ENCODE measurements at regions not wholly inside any gene's neighbourhood (a gene's known extent, or its start where the extent isn't known, plus 50 kb on each side); places are given as distances from the start of the nearest gene placed in this dataset.

- no peaks in the 10 kb centered on the region for H3K27me3 ChIP-seq (ENCODE audit: control insufficient read depth, insufficient read depth, low read length)
- no peaks in the 10 kb centered on the region for H3K36me3 ChIP-seq (ENCODE audit: control insufficient read depth, insufficient read depth, low read length)
- DNase-seq (ENCODE audit: low read depth), result no peak
- no peak for TF ChIP-seq CTCF (IDR thresholded peaks at IDR 0.05; ENCODE audit: insufficient read depth, low read length, poor library complexity, severe bottlenecking)
- H3K4me3 ChIP-seq (ENCODE audit: low read depth, low read length), result no peak overlapping the region
Observed at GRCh38 chr4:83192634-83193033, 78.1 kb upstream of the PLAC8 start.

GRCh38 chr4:83191026-83191425 lies 76.5 kb upstream of the PLAC8 start:
- no peak for TF ChIP-seq CTCF (IDR thresholded peaks at IDR 0.05; ENCODE audit: insufficient read depth, low read length, poor library complexity, severe bottlenecking)
- Histone ChIP-seq H3K4me3 (ENCODE audit: low read depth, low read length) (no peak overlapping the region), H3K36me3 (ENCODE audit: control insufficient read depth, insufficient read depth, low read length) (no peaks in the 10 kb centered on the region), H3K27me3 (ENCODE audit: control insufficient read depth, insufficient read depth, low read length) (no peaks in the 10 kb centered on the region)
- peak; percentile 18 for DNase-seq (ENCODE audit: low read depth)

DNA sequence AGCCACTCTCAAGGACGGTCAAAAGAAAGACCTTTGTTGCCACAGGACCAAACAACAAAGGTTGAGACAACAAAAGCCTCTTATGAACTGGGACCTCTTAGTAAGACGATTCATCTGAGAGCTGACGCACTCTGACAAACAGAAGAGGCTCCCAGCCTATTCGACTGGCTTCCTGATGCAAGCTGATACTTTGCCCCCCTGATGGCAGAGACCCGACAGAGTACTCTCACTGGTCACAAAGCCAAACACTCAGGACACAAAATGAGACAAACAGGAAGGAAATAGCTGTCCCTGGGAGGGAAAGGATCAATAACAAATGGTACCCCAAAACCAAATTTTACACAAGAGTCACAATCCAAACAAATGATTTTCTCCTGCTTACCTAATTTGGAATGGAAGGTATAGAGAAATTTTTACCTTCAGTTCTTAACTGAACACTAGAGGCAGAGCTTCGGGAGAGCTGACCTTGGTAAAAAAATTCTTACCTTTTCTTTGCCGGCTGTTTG lies 75.2 kb upstream of the PLAC8 start:
- no peak for TF ChIP-seq CTCF (IDR thresholded peaks at IDR 0.05; ENCODE audit: insufficient read depth, low read length, poor library complexity, severe bottlenecking)
- Histone ChIP-seq H3K36me3 (ENCODE audit: control insufficient read depth, insufficient read depth, low read length) (no peaks in the 10 kb centered on the region), H3K4me3 (ENCODE audit: low read depth, low read length) (no peak overlapping the region), H3K27me3 (ENCODE audit: control insufficient read depth, insufficient read depth, low read length) (no peaks in the 10 kb centered on the region)
- no peak for DNase-seq (ENCODE audit: low read depth)

GRCh38 chr4:83180431-83180968 lies 66.0 kb upstream of the PLAC8 start:
- no peak for TF ChIP-seq CTCF (IDR thresholded peaks at IDR 0.05; ENCODE audit: insufficient read depth, low read length, poor library complexity, severe bottlenecking)
- Histone ChIP-seq H3K36me3 (ENCODE audit: control insufficient read depth, insufficient read depth, low read length) (no peaks in the 10 kb centered on the region), H3K4me3 (ENCODE audit: low read depth, low read length) (no peak overlapping the region), H3K27me3 (ENCODE audit: control insufficient read depth, insufficient read depth, low read length) (no peaks in the 10 kb centered on the region)
- DNase-seq (ENCODE audit: low read depth), result no peak

- DNase-seq (ENCODE audit: low read depth), result no peak
- Histone ChIP-seq H3K27me3 (ENCODE audit: control insufficient read depth, insufficient read depth, low read length) (no peaks in the 10 kb centered on the region), H3K4me3 (ENCODE audit: low read depth, low read length) (no peak overlapping the region), H3K36me3 (ENCODE audit: control insufficient read depth, insufficient read depth, low read length) (no peaks in the 10 kb centered on the region)
- no peak for TF ChIP-seq CTCF (IDR thresholded peaks at IDR 0.05; ENCODE audit: insufficient read depth, low read length, poor library complexity, severe bottlenecking)
Observed at GRCh38 chr4:83179205-83179604, 64.7 kb upstream of the PLAC8 start.

DNA sequence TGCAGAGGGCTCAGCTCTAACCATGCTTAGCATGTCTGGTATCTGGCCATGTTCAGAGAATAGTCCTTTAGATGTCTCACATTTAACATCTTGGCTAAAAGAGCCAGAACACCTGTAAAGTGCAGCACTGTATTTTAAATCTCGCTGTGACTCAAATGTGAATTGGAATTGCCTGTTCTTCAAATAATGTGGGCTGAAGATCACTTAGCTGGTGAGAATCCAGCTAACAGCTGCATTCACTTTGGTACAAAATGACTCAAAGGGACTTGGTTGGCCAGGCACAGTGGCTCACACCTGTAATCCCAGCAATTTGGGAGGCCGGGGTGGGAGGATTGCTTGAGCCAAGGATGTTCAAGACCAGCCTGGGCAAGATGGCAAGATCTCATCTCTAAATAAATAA lies 63.5 kb upstream of the PLAC8 start:
- DNase-seq (ENCODE audit: low read depth), result no peak
- no peaks in the 10 kb centered on the region for H3K27me3 ChIP-seq (ENCODE audit: control insufficient read depth, insufficient read depth, low read length)

More for the DNA sequence above, 63.5 kb upstream of the PLAC8 start:
- Histone ChIP-seq H3K36me3 (ENCODE audit: control insufficient read depth, insufficient read depth, low read length) (no peaks in the 10 kb centered on the region), H3K4me3 (ENCODE audit: low read depth, low read length) (no peak overlapping the region)
- no peak for TF ChIP-seq CTCF (IDR thresholded peaks at IDR 0.05; ENCODE audit: insufficient read depth, low read length, poor library complexity, severe bottlenecking)

Measured in kidney epithelial cell (primary cell).